ENCODE measurements at regions not wholly inside any gene's neighbourhood (a gene's known extent, or its start where the extent isn't known, plus 50 kb on each side); places are given as distances from the start of the nearest gene placed in this dataset.
A peak's percentile ranks its signal among the peaks of the same experiment; 100 is the strongest.

GRCh38 chr10:2927958-2928840 is 139.1 kb upstream of the PFKP start:
- peak; percentile 15 for DNase-seq (ENCODE audit: extremely low read depth, low read depth)
- peak; percentile 73 for TF ChIP-seq CTCF (IDR thresholded peaks at IDR 0.05; ENCODE audit: low read depth, low read length)

- DNase-seq (ENCODE audit: extremely low read depth, low read depth): no peak
- TF ChIP-seq CTCF (IDR thresholded peaks at IDR 0.05; ENCODE audit: low read depth, low read length): no peak
Measured at GRCh38 chr10:2926918-2927660, 140.3 kb upstream of the PFKP start.

GRCh38 chr10:2925631-2926030 is 141.7 kb upstream of the PFKP start:
- no peak for DNase-seq (ENCODE audit: extremely low read depth, low read depth)
- no peak for TF ChIP-seq CTCF (IDR thresholded peaks at IDR 0.05; ENCODE audit: low read depth, low read length)

GRCh38 chr10:2924431-2924830 is 142.9 kb upstream of the PFKP start:
- DNase-seq (ENCODE audit: extremely low read depth, low read depth): no peak
- TF ChIP-seq CTCF (IDR thresholded peaks at IDR 0.05; ENCODE audit: low read depth, low read length): no peak

- DNase-seq (ENCODE audit: extremely low read depth, low read depth): no peak
- TF ChIP-seq CTCF (IDR thresholded peaks at IDR 0.05; ENCODE audit: low read depth, low read length): no peak
Measured at GRCh38 chr10:2921956-2922680, 145.2 kb upstream of the PFKP start.

GRCh38 chr10:2920637-2921036 is 146.7 kb upstream of the PFKP start:
- TF ChIP-seq CTCF (IDR thresholded peaks at IDR 0.05; ENCODE audit: low read depth, low read length): no peak
- DNase-seq (ENCODE audit: extremely low read depth, low read depth): no peak
